HepG2 (cell line): ENCODE measurements at regions not wholly inside any gene's neighbourhood (a gene's known extent, or its start where the extent isn't known, plus 50 kb on each side); places are given as distances from the start of the nearest gene placed in this dataset.

Experiments used
- ATAC-seq: fragments of 200-7000 bp; cut with Tn5 transposase; 3 replicates; pipeline ENCODE4 v1.9.1; 2020; ENCODE audit warnings: mild to moderate bottlenecking, moderate library complexity
- BruUV-seq: library from RNA; stranded (reverse); fragments of 400-500 nt; replicated peaks from 2 replicates; lab custom pipeline; 2021; lab: Mats Ljungman, UMichigan
- CTCF ChIA-PET: fragments of 300-600 bp; formaldehyde crosslinking; extraction: SDS; loops from one replicate; lab custom pipeline; 2021; ENCODE audit warnings: low total read pairs, inconsistent platforms, low intra/inter-chr PET ratio; lab: Yijun Ruan, JAX
- POLR2A ChIA-PET: fragments of 350-600 bp; sonication (Branson Sonifier 250); formaldehyde crosslinking; loops from one replicate; lab custom pipeline; 2020; ENCODE audit warnings: antibody characterized with exemption, inconsistent platforms; lab: Yijun Ruan, JAX
- DNase-seq: peaks from one replicate; pipeline ENCODE4 v3.0.0-alpha.2; 2015; ENCODE audit warnings: low spot score
- FAIRE-seq: peaks from 3 replicates; lab custom pipeline; 2011; peaks lifted over from hg19 to GRCh38; lab: Jason Lieb, UNC
- H2AFZ ChIP-seq: one replicate; pipeline ENCODE4 v1.6.1; 2011; ENCODE audit warnings: low read length, inconsistent platforms
- H3K27ac ChIP-seq: fragments of 300-600 bp; 3 replicates; pipeline ENCODE4 v1.8.0; 2011; ENCODE audit warnings: mixed run types, mild to moderate bottlenecking, mixed read lengths, low read length, inconsistent platforms; ENCODE audit not compliant: insufficient read depth; ENCODE audit errors: extremely low read length
- H3K27me3 ChIP-seq, 2 experiments: fragments of 200-600 bp in 1 of 2; 2 replicates in 1 of 2; 3 replicates in 1 of 2; pipeline versions ENCODE4 v1.6.0 to v1.8.0; 2011; ENCODE audit warnings: low read length in 2 of 2, mild to moderate bottlenecking in 2 of 2, moderate library complexity in 2 of 2, inconsistent platforms in 1 of 2; ENCODE audit not compliant: insufficient read depth in 2 of 2, control insufficient read depth in 1 of 2
- H3K36me3 ChIP-seq, 2 experiments: fragments of 200-600 bp in 1 of 2; replicated peaks in 1 of 2; 2 replicates in 1 of 2; 3 replicates in 1 of 2; pipeline versions ENCODE4 v1.5.1 to v1.8.0; 2011; ENCODE audit warnings: low read length in 2 of 2, inconsistent platforms in 1 of 2; ENCODE audit not compliant: insufficient read depth in 2 of 2, control insufficient read depth in 1 of 2
- H3K4me1 ChIP-seq: 2 replicates; pipeline ENCODE4 v1.5.1; 2012; ENCODE audit warnings: low read length, inconsistent platforms; ENCODE audit not compliant: insufficient read depth
- H3K4me2 ChIP-seq: 2 replicates; pipeline ENCODE4 v1.6.0; 2011; ENCODE audit warnings: low read depth, low read length, inconsistent platforms
- H3K4me3 ChIP-seq, 3 experiments: fragments of 200-600 bp in 1 of 3; sonication (generic), shearing (Covaris generic) in 1 of 3; replicated peaks in 1 of 3; 2 replicates each; pipeline ENCODE4 v1.5.1; 2011 to 2016; ENCODE audit warnings: low read length in 3 of 3, inconsistent platforms in 2 of 3, low read depth in 2 of 3, mild to moderate bottlenecking in 2 of 3, control low read depth in 1 of 3, mixed read lengths in 1 of 3; ENCODE audit not compliant: insufficient read depth in 1 of 3
- H3K79me2 ChIP-seq: one replicate; pipeline ENCODE4 v1.6.1; 2011; ENCODE audit warnings: low read length, inconsistent platforms; ENCODE audit not compliant: insufficient read depth
- H3K9ac ChIP-seq: 2 replicates; pipeline ENCODE4 v1.6.0; 2011; ENCODE audit warnings: mild to moderate bottlenecking, low read depth, low read length, inconsistent platforms; ENCODE audit not compliant: insufficient read depth
- H3K9me3 ChIP-seq: 2 replicates; pipeline ENCODE4 v1.5.1; 2012; ENCODE audit warnings: mild to moderate bottlenecking, low read length
- H4K20me1 ChIP-seq: 2 replicates; pipeline ENCODE4 v1.6.0; 2011; ENCODE audit warnings: inconsistent platforms, mild to moderate bottlenecking, low read length, moderate library complexity; ENCODE audit not compliant: insufficient read depth
- ARNTL ChIP-seq: sonication (generic); formaldehyde crosslinking; IDR thresholded peaks from 2 replicates; pipeline ENCODE4 v1.4.0; 2020; ENCODE audit warnings: mild to moderate bottlenecking, missing genetic modification reagents
- ATF7 ChIP-seq, 2 experiments: fragments of 450-650 bp in 1 of 2; sonication (generic) in 1 of 2; formaldehyde crosslinking in 1 of 2; IDR thresholded peaks; 2 replicates each; pipeline versions ENCODE4 v1.4.0 to v1.6.1; 2016 to 2020; ENCODE audit warnings: antibody characterized with exemption in 1 of 2, mild to moderate bottlenecking in 1 of 2, missing genetic modification reagents in 1 of 2
- DPF2 ChIP-seq: sonication (generic); formaldehyde crosslinking; IDR thresholded peaks from 2 replicates; pipeline ENCODE4 v1.4.0; 2020; ENCODE audit warnings: mild to moderate bottlenecking, low read depth, missing genetic modification reagents, borderline replicate concordance
- ERF ChIP-seq: IDR thresholded peaks from 2 replicates; pipeline ENCODE4 v1.6.1; 2018; ENCODE audit warnings: missing biosample characterization, missing genetic modification reagents
- ETV6 ChIP-seq: sonication (generic); formaldehyde crosslinking; conservative IDR thresholded peaks from 2 replicates; pipeline ENCODE4 v1.4.0; 2020; ENCODE audit warnings: missing genetic modification reagents
- GABPA ChIP-seq, 2 experiments: IDR thresholded peaks; 2 replicates each; pipeline ENCODE4 v1.6.1; 2011 to 2016; ENCODE audit warnings: low read depth in 2 of 2, low read length in 1 of 2, missing biosample characterization in 1 of 2, missing genetic modification characterization in 1 of 2
- IRF9 ChIP-seq: sonication (generic); formaldehyde crosslinking; IDR thresholded peaks from 2 replicates; pipeline ENCODE4 v1.8.0; 2022; ENCODE audit warnings: missing genetic modification reagents, mild to moderate bottlenecking, borderline replicate concordance
- MIER2 ChIP-seq: IDR thresholded peaks from 2 replicates; pipeline ENCODE4 v1.6.1; 2016; ENCODE audit warnings: missing biosample characterization, missing genetic modification reagents
- NFKB2 ChIP-seq: sonication (generic); formaldehyde crosslinking; IDR thresholded peaks from 2 replicates; pipeline ENCODE4 v1.4.0; 2020; ENCODE audit warnings: missing genetic modification reagents, borderline replicate concordance
- RFX5 ChIP-seq: IDR thresholded peaks from 2 replicates; pipeline ENCODE4 v1.6.1; 2011; ENCODE audit warnings: low read depth, low read length, improper control_type of control experiment
- ZFP62 ChIP-seq: sonication (generic); formaldehyde crosslinking; IDR thresholded peaks from 2 replicates; pipeline ENCODE4 v1.4.0; 2020; ENCODE audit warnings: missing genetic modification reagents
- ZNF20 ChIP-seq: sonication (generic); formaldehyde crosslinking; IDR thresholded peaks from 2 replicates; pipeline ENCODE4 v1.4.0; 2020; ENCODE audit warnings: mild to moderate bottlenecking, moderate library complexity, missing genetic modification reagents
- ZNF446 ChIP-seq: sonication (generic); formaldehyde crosslinking; IDR thresholded peaks from 2 replicates; pipeline ENCODE4 v1.5.0; 2020; ENCODE audit warnings: mild to moderate bottlenecking, missing genetic modification reagents
- ZNF563 ChIP-seq: sonication (generic); formaldehyde crosslinking; IDR thresholded peaks from 2 replicates; pipeline ENCODE4 v1.8.0; 2022; ENCODE audit warnings: mild to moderate bottlenecking, moderate library complexity, missing genetic modification reagents
- ZNF564 ChIP-seq: sonication (generic); formaldehyde crosslinking; IDR thresholded peaks from 2 replicates; pipeline ENCODE4 v1.8.1; 2023; ENCODE audit warnings: mild to moderate bottlenecking, missing genetic modification reagents
- WGBS: methylation state at CpG from one replicate; pipeline ENCODE4 v1.1.6; 2017; ENCODE audit warnings: low lambda C conversion rate; 5-methylcytosine and 5-hydroxymethylcytosine counted together
- in situ Hi-C: cut with HindIII; loops from 2 replicates; pipeline ENCODE4 v1.10.0; 2017; ENCODE audit warnings: low pct_unique_long_range_greater_than_20kb; ENCODE audit not compliant: extremely low pct_ligation_motif_present
- intact Hi-C: fragments of 100-400 bp; cut with micrococcal nuclease; formaldehyde crosslinking; loops from one replicate; pipeline ENCODE4 v1.10.0; 2022; ENCODE audit not compliant: unreplicated experiment
- TF ChIP-seq, protein P1 (sequence below): IDR thresholded peaks from 2 replicates; pipeline ENCODE4 v1.6.1; 2016; ENCODE audit warnings: control low read depth

GRCh38 chr6:106885679-106886078 is 88.8 kb downstream of the CD24 start:
- no TSS peak for BruUV-seq
- 0 out of 2 replicates have a peak overlapping the region, but pooled peaks have one; percentile 33 for H3K9ac ChIP-seq
- H3K4me1 ChIP-seq, result peaks cover 63% of the 10 kb centered on the region
- FAIRE-seq (no peak), DNase-seq (no peak), ATAC-seq (no peak)
- ChIA-PET CTCF (no interaction called here), POLR2A (interaction anchor here (0.8 kb wide), 1 partner anchor 12 kb away, joined by 3 read pairs; no protein-coding TSS in a partner anchor)
- peak overlapping the region; percentile 94 for H3K27ac ChIP-seq
- no peaks in the 10 kb centered on the region for H3K9me3 ChIP-seq
- H3K27me3 ChIP-seq, result no peaks in the 10 kb centered on the region
- no peaks in the 10 kb centered on the region for H3K36me3 ChIP-seq
- TF ChIP-seq IRF9 (CRISPR knock-in tag) (no peak), ZNF446 (CRISPR knock-in tag) (no peak), GABPA (IDR thresholded peaks at IDR 0.05; ENCODE audit: low read depth, low read length) (no peak), GABPA (CRISPR knock-in tag; IDR thresholded peaks at IDR 0.05; ENCODE audit: low read depth) (no peak), RFX5 (no peak), ATF7 (IDR thresholded peaks at IDR 0.05) (no peak), ATF7 (CRISPR knock-in tag; IDR thresholded peaks at IDR 0.05) (no peak), ZNF20 (no peak), ZNF564 (CRISPR knock-in tag) (no peak), MIER2 (CRISPR knock-in tag) (no peak), NFKB2 (CRISPR knock-in tag) (no peak), DPF2 (CRISPR knock-in tag) (no peak), ETV6 (CRISPR knock-in tag) (no peak), ZNF563 (CRISPR knock-in tag) (no peak), ZFP62 (no peak), ARNTL (CRISPR knock-in tag) (no peak), ERF (CRISPR knock-in tag) (no peak)
- TF ChIP-seq, protein P1, sequence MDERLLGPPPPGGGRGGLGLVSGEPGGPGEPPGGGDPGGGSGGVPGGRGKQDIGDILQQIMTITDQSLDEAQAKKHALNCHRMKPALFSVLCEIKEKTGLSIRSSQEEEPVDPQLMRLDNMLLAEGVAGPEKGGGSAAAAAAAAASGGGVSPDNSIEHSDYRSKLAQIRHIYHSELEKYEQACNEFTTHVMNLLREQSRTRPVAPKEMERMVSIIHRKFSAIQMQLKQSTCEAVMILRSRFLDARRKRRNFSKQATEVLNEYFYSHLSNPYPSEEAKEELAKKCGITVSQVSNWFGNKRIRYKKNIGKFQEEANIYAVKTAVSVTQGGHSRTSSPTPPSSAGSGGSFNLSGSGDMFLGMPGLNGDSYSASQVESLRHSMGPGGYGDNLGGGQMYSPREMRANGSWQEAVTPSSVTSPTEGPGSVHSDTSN (CRISPR knock-in tag), result no peak
- in situ Hi-C loops, result loop anchor here (5.0 kb wide), 1 partner anchor 87 kb away; the partner anchor contains the start of gene CD24
- intact Hi-C loops, result loop anchor here (5.0 to 10.0 kb wide), 3 partner anchors 88 to 201 kb away; partner anchors contain the start of gene CD24
- 41% methylated on average over 4 of the region's 4 CpGs for WGBS
- no peaks in the 10 kb centered on the region for H4K20me1 ChIP-seq
- H3K4me2 ChIP-seq, result peak overlapping the region; percentile 74; the same call in 1 of the 2 replicates
- no peaks in the 10 kb centered on the region for H3K79me2 ChIP-seq
- no peak overlapping the region for H3K4me3 ChIP-seq
- peak overlapping the region; percentile 33 for H2AFZ ChIP-seq
